RPMI7951 (cell line): ENCODE measurements at regions not wholly inside any gene's neighbourhood (a gene's known extent, or its start where the extent isn't known, plus 50 kb on each side); places are given as distances from the start of the nearest gene placed in this dataset.

Experiments
- DNase-seq: peaks from one replicate; pipeline ENCODE4 v3.0.0-alpha.2; 2012; ENCODE audit warnings: low read depth

DNA sequence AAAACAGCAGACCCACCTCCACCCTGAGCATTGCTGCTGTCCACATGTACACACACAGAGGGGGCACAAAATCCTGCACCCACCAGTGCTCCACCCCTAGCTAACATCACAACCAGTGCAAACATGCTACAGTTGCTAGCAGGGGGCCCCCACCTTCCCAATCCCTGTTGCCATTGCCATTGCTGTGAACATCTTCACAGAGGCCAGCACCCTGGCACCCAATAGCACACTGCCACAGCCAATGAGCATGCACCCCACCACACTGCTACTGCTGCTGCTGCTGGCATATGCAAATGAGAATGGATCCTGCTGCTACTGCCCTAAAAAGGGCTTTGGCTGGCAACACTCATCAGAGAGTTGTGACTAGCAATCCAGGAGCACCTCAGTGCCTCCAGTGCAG is 1061.9 kb downstream of the ARAP2 start:
- no peak for DNase-seq

DNA sequence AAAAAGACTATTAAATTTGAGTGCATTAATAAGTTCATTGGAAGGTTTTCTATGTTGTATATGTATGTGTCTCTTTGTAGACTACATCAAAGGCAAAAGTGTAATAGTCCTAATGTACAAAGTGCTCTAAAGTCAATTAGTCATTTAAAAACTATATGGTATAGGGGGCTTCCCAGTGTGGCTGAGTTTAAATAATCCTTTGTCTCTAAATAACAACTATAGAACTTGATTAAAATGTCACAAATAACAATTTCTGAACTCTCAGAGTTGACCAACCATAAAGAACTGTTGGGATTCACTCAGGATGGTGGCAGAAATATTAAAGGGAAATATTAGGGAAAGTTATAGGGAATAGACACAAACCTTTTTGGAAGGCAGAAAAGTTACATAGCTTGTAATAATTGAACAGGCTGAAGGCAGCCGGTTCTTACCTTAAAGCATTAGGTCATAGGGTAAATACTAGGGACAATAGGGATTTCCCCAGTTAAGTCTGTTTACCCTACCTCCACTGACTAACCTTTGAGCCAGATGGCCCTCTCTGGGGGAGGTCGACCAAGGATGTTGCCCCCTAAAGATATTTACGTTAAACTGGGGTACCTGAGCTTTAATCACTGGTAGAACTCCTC is 1054.2 kb downstream of the ARAP2 start:
- DNase-seq = no peak

- no peak for DNase-seq
Observed at GRCh38 chr4:35201403-35201802, 1042.9 kb downstream of the ARAP2 start.

DNA sequence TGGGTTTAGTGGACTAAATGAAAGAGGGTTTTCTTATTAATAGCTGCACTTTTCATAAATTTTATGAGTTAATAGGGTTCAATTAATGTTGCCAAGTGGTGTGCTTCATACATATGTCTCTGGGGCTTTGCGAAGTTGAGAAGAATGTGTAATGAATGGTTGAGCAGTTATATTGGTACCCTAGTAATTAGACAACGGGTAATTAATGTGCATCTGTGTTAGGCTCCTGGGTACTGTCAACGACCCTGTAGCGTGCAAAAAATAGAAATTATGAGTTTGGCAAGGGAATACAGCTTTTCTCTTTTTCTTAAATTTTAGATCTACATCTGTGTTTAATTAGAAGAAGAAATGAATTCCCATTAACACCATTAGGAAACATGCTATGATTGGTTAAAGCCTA is 1027.7 kb downstream of the ARAP2 start:
- DNase-seq = no peak

- no peak for DNase-seq
Observed at GRCh38 chr4:35217331-35217730, 1027.0 kb downstream of the ARAP2 start.

GRCh38 chr4:35228313-35228712 is 1016.0 kb downstream of the ARAP2 start:
- no peak for DNase-seq

- DNase-seq = no peak
Observed at GRCh38 chr4:35229021-35229420, 1015.3 kb downstream of the ARAP2 start.

- no peak for DNase-seq
Observed at GRCh38 chr4:35237924-35238323, 1006.4 kb downstream of the ARAP2 start.

GRCh38 chr4:35238793-35239192 is 1005.5 kb downstream of the ARAP2 start:
- no peak for DNase-seq

GRCh38 chr4:35246493-35246892 is 997.8 kb downstream of the ARAP2 start:
- no peak for DNase-seq

DNA sequence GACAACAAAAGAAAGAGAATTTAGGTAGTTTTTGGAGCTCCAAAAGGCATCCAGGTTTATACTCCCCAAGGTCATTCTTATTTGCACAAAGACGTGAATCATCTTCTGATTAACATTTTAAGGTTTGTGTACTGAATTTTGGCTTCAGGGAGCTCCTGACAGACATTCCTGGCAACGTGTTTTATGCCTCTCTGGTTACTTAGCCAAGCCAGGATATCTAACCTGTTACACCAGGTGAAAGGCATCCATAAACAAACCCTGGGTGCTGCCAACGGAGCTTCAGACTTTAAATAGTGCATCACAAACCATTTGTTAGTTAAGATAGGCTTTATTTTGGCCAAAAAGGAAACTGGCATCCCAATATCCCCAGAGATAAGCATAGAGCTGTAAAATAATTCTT is 997.3 kb downstream of the ARAP2 start:
- DNase-seq = no peak

GRCh38 chr4:35250331-35250730 is 994.0 kb downstream of the ARAP2 start:
- DNase-seq = no peak

- DNase-seq = no peak
Observed at GRCh38 chr4:35250761-35251160, 993.6 kb downstream of the ARAP2 start.

DNA sequence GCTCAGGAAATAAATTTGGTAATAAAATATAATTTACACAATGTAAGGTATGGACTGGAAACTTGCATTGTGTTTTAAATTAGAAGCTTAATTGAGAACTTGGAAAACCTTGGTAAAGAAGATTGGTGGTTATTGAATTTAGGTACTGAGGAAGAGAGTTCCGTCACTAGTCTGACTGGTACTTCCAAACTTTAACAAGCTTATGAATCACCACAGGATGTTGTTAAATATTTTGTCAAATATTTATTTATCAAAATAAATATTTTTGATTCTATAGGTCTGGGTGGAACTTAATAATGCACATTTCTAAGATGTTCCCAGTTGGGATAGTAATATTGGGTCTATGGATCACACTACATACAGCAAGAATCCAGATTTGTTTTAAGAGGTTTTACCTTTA is 992.2 kb downstream of the ARAP2 start:
- DNase-seq = no peak

DNA sequence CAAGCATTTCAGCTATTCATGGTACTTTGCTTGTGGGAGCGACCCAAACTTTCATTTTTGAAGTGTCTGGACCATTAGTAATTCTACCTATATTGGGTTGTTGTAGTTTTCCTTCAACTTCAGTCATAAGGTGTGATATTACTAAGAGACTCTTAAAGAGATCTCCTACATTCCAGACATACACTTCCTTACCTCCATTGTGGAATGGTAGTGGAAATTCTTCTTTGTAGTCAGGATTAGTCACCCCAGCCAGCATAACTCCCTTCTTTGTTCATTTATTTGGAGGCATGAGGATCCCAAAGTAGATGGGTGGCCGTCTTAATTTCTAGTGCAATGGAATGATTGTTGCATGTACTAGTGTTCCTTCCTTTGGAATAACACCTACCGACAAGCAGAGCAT is 991.4 kb downstream of the ARAP2 start:
- no peak for DNase-seq

DNA sequence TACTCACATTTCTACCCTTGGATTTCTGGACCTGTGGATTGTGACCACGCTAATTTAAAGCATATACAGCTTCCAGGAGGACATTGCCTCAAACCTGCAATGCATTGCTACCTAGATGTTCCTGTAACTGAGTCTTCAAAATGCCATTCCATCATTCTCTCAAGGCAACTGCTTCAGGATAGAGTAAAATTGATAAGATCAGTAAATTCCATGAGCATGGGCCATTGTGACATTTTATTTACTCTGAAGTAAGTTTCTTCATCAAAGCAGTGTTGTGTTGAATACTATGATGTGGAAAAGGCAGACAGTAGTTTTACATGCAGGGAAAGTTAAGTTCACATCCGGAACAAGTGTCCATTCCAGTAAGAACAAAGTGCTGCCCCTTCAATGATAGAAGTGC is 991.0 kb downstream of the ARAP2 start:
- DNase-seq = no peak

- DNase-seq = no peak
Observed at GRCh38 chr4:35286434-35286833, 957.9 kb downstream of the ARAP2 start.

DNA sequence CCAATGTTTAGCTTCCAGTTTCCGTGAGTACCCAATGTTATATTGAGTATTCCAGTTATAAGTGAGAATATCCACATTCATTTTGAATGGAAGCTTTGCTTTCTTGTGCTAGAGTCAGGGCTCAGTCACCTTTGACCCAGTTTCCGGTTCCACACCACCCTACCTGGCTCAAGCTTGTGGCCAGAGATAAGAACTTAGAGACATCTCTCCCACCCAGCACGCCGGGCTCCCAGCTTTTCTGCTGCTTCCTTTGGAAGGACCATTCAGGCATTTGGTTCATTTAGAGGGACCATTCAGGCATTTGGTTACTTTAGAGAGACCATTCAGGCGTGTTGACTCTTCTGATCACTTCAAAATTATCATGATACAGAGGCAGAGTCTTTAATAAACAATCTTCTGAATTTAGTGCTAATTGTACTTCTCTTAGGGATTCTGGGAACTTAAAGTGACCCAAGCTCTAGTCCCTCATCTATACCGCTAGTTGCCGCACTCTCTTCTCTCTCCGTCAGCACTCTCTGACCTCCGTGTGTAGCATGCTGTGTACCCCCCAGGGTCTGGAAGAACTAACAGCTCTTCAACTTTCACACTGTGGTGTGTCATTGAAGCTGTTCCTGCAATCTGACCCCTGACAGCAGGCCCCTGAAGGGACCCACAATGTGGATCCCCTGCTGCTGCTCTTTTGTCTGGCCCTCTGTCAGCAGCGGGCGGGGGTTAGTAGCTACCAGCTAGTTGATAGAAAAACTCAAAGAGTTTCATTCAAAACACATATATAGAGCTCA is 943.1 kb downstream of the ARAP2 start:
- DNase-seq = no peak

DNA sequence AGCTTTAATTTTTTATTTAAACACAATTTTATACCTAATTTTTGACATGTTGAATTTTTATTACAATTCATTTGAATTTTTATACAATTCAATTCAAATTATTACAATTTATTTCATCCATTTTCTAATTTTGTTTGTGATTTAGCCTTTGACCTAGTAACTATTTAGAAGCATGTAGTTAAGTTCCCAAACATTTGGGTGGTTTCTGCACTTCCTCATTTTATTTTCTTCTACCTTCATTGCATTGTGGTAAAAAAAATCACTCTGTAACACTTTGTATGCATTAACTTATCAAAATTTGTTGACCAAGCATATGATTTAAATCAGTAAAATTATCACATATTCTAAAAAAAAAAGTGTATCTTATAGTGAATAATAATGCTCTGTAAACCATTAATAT is 928.9 kb downstream of the ARAP2 start:
- DNase-seq = no peak

DNA sequence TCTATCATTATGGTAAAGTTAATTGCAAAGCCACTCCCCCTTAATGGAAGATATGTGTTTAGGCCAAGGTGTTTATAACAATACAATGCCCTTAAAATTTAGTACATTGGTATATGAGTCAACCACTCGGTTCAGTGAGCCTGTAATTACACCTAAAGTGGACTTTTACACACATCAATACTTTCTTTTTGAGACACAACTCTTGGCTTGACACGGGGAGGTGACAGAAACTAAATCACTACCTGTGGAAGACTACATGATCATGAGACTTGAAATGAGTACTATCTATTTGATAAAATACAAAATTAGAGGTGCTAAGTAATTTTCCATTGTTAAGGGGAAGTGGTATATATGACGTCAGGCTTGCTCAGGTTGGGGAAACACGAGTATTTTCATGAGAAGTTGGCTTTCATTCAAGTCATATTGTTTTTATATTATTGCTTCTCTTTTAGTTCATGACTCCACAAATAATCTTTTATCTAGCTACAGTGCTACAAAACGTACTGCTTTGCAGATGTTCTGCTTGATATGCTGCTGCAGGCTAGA is 918.3 kb downstream of the ARAP2 start:
- DNase-seq = no peak

DNA sequence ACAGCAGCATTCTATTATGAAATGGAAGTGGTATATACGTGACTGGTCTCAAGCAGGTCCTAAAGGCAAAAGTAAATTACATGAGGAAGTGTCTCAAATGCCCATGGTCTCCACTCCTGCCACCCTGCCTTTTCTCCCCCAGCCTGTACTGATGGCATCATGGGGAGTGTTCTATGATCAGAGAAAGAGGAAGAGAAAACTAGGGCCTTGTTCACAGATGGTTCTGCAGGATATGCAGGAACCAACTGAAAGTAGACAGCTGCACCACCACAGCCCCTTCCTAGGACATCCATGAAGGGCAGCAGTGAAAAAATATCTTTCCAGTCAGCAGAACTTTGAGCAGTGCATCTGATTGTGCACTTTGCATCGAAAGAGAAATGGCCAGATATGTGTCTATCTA is 901.5 kb downstream of the ARAP2 start:
- no peak for DNase-seq

DNA sequence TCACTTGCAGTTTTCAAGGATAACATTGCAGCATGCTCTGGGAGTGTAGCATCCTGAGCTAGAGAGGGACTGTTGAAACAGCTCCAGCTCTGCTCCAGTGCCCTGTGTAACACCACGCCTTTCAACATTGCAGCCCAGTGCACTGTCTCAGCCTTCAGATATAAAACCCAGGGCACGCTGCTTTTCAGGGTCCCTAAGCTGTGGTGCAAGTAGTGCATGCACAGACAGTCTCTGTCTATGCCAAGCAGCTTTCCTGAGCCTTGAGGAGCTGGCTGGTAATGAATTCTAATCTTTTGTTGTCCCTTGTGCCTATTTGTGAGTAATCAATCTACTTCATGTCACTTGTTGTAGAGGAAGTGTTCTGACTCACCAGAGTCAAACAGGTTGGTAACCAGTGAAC is 897.0 kb downstream of the ARAP2 start:
- no peak for DNase-seq

DNA sequence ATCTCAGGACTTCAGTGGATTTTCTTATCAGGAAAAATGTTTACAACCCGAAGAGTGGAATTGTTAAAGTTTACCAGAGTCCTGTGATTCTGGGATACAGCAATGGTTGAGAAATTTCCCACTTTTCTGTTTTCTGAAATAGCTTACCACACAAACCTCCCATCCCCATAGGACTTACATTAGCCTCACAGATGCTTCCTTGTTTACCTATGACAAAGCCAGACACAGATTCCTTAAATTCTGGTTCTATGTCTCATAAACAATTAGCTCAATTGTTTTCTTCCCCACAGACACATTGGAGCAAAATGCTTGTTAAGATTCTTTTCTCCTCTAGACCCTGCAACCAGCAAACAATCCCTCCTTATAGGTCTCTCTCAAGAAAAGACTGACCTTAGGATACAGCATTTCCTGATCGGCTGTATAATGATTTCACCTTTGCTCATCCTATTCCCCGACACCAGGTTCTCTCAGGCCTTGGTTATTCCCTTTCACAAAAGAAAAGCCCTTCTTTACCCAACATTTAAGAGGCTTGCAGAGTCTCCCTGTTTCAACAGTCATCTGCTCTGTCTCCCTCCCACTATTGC is 886.2 kb downstream of the ARAP2 start:
- no peak for DNase-seq
